CD8-positive, alpha-beta memory T cell (primary cell): ENCODE measurements at regions not wholly inside any gene's neighbourhood (a gene's known extent, or its start where the extent isn't known, plus 50 kb on each side); places are given as distances from the start of the nearest gene placed in this dataset.

Experiments
- CTCF ChIA-PET: fragments of 350-600 bp; sonication (Branson Sonifier 250); formaldehyde crosslinking; loops from one replicate; lab custom pipeline; 2021; ENCODE audit warnings: antibody characterized with exemption; lab: Charles Lee
- POLR2A ChIA-PET: fragments of 350-600 bp; sonication (Branson Sonifier 250); formaldehyde crosslinking; loops from one replicate; lab custom pipeline; 2021; ENCODE audit warnings: antibody characterized with exemption; lab: Charles Lee
- DNase-seq, 5 donors: peaks; one replicate each; pipeline versions ENCODE4 v3.0.0 to v3.0.0-alpha.2; 2020 to 2022; ENCODE audit warnings: mixed read lengths in 1 of 5
- H3K27ac ChIP-seq: one replicate; pipeline ENCODE4 v1.7.0; 2013; ENCODE audit warnings: low read depth, mild to moderate bottlenecking, low read length, moderate library complexity
- H3K27me3 ChIP-seq: 2 replicates; pipeline ENCODE4 v1.7.0; 2013; ENCODE audit warnings: low read length, mild to moderate bottlenecking; ENCODE audit not compliant: insufficient read depth, poor library complexity, severe bottlenecking
- H3K36me3 ChIP-seq: 2 replicates; pipeline ENCODE4 v1.7.0; 2013; ENCODE audit warnings: mild to moderate bottlenecking, low read length, moderate library complexity; ENCODE audit not compliant: insufficient read depth
- H3K4me1 ChIP-seq: 2 replicates; pipeline ENCODE4 v1.7.0; 2013; ENCODE audit warnings: mild to moderate bottlenecking, low read length, moderate library complexity; ENCODE audit not compliant: insufficient read depth
- H3K4me3 ChIP-seq: 2 replicates; pipeline ENCODE4 v1.7.0; 2013; ENCODE audit warnings: mild to moderate bottlenecking, low read length
- H3K9me3 ChIP-seq: 2 replicates; pipeline ENCODE4 v1.7.0; 2013; ENCODE audit warnings: mild to moderate bottlenecking, low read length
- H3K27ac Mint-ChIP-seq, 8 donors: one replicate each; pipeline ENCODE4 v1.8.0; 2020 to 2021; ENCODE audit warnings: mixed read lengths in 8 of 8, mild to moderate bottlenecking in 6 of 8, inconsistent platforms in 3 of 8, moderate library complexity in 3 of 8
- H3K27me3 Mint-ChIP-seq, 2 donors: one replicate each; pipeline ENCODE4 v1.8.0; 2020 to 2021; ENCODE audit warnings: mixed read lengths in 2 of 2, mild to moderate bottlenecking in 1 of 2, moderate library complexity in 1 of 2
- H3K36me3 Mint-ChIP-seq, 3 donors: one replicate each; pipeline ENCODE4 v1.8.0; 2020 to 2021; ENCODE audit warnings: mixed read lengths in 3 of 3, inconsistent platforms in 1 of 3, mild to moderate bottlenecking in 1 of 3
- H3K4me1 Mint-ChIP-seq, 3 donors: one replicate each; pipeline ENCODE4 v1.8.0; 2020 to 2021; ENCODE audit warnings: mixed read lengths in 3 of 3, inconsistent platforms in 1 of 3, mild to moderate bottlenecking in 1 of 3
- H3K4me3 Mint-ChIP-seq, 7 donors: one replicate each; pipeline ENCODE4 v1.8.0; 2020 to 2021; ENCODE audit warnings: mixed read lengths in 7 of 7, mild to moderate bottlenecking in 6 of 7, moderate library complexity in 4 of 7, inconsistent platforms in 2 of 7
- H3K9me3 Mint-ChIP-seq, 5 donors: one replicate each; pipeline ENCODE4 v1.8.0; 2020 to 2022; ENCODE audit warnings: mixed read lengths in 5 of 5, mild to moderate bottlenecking in 3 of 5, moderate library complexity in 2 of 5, inconsistent platforms in 1 of 5

- Histone ChIP-seq H3K4me3 (no peak overlapping the region), H3K27me3 (no peaks in the 10 kb centered on the region), H3K27ac (no peak overlapping the region), H3K9me3 (no peaks in the 10 kb centered on the region), H3K4me1 (no peaks in the 10 kb centered on the region), H3K36me3 (no peaks in the 10 kb centered on the region)
- ChIA-PET POLR2A (no interaction called here), CTCF (no interaction called here)
- Mint-ChIP-seq H3K27me3 (peaks cover 0 to 4% of the 10 kb centered on the region in 2 donors), H3K9me3 (peaks cover under 1 to 11% (median 8%) of the 10 kb centered on the region in 5 donors), H3K27ac (no peak overlapping the region), H3K4me1 (no peaks in the 10 kb centered on the region), H3K4me3 (no peak overlapping the region), H3K36me3 (peaks cover 0 to 8% (median 2%) of the 10 kb centered on the region in 3 donors)
- DNase-seq, result no peak
Observed at GRCh38 chr2:12795851-12796250, 79.1 kb downstream of the TRIB2 start.

GRCh38 chr2:12796657-12797056, 79.9 kb downstream of the TRIB2 start:
- no peak overlapping the region for H3K4me3 Mint-ChIP-seq
- Histone ChIP-seq H3K4me3 (no peak overlapping the region), H3K27me3 (no peaks in the 10 kb centered on the region), H3K9me3 (no peaks in the 10 kb centered on the region), H3K4me1 (no peaks in the 10 kb centered on the region), H3K27ac (no peak overlapping the region), H3K36me3 (no peaks in the 10 kb centered on the region)
- H3K4me1 Mint-ChIP-seq, result no peaks in the 10 kb centered on the region
- ChIA-PET POLR2A (no interaction called here), CTCF (no interaction called here)
- peaks cover 0 to 4% of the 10 kb centered on the region in 2 donors for H3K27me3 Mint-ChIP-seq
- H3K9me3 Mint-ChIP-seq, result peaks cover 6 to 19% (median 16%) of the 10 kb centered on the region in 5 donors
- H3K36me3 Mint-ChIP-seq, result peaks cover 0 to 14% (median 2%) of the 10 kb centered on the region in 3 donors
- no peak overlapping the region for H3K27ac Mint-ChIP-seq
- DNase-seq, result no peak

- POLR2A ChIA-PET, result no interaction called here
- H3K9me3 ChIP-seq, result no peaks in the 10 kb centered on the region
- peaks cover 0 to 22% (median 2%) of the 10 kb centered on the region in 3 donors for H3K36me3 Mint-ChIP-seq
- no peak for DNase-seq
- H3K4me1 ChIP-seq, result no peaks in the 10 kb centered on the region
- H3K27ac Mint-ChIP-seq, result no peak overlapping the region
- H3K36me3 ChIP-seq, result no peaks in the 10 kb centered on the region
- no peak overlapping the region for H3K27ac ChIP-seq
- H3K27me3 Mint-ChIP-seq, result peaks cover 2 to 4% of the 10 kb centered on the region in 2 donors
- peaks cover 17 to 30% (median 24%) of the 10 kb centered on the region in 5 donors for H3K9me3 Mint-ChIP-seq
- H3K4me3 ChIP-seq, result no peak overlapping the region
- CTCF ChIA-PET, result no interaction called here
- no peaks in the 10 kb centered on the region for H3K27me3 ChIP-seq
- no peaks in the 10 kb centered on the region for H3K4me1 Mint-ChIP-seq
- H3K4me3 Mint-ChIP-seq, result no peak overlapping the region
Observed at GRCh38 chr2:12797815-12798214, 81.1 kb downstream of the TRIB2 start.

- POLR2A ChIA-PET, result no interaction called here
- CTCF ChIA-PET, result no interaction called here
- no peaks in the 10 kb centered on the region for H3K9me3 ChIP-seq
- no peak overlapping the region for H3K27ac ChIP-seq
- no peak overlapping the region for H3K27ac Mint-ChIP-seq
- peaks cover 21 to 30% (median 24%) of the 10 kb centered on the region in 5 donors for H3K9me3 Mint-ChIP-seq
- DNase-seq, result no peak
- H3K36me3 ChIP-seq, result no peaks in the 10 kb centered on the region
- H3K36me3 Mint-ChIP-seq, result peaks cover 0 to 22% (median 2%) of the 10 kb centered on the region in 3 donors
- no peak overlapping the region for H3K4me3 Mint-ChIP-seq
- H3K4me3 ChIP-seq, result no peak overlapping the region
- no peaks in the 10 kb centered on the region for H3K27me3 ChIP-seq
- peaks cover 0 to 3% of the 10 kb centered on the region in 2 donors for H3K27me3 Mint-ChIP-seq
- H3K4me1 Mint-ChIP-seq, result no peaks in the 10 kb centered on the region
- no peaks in the 10 kb centered on the region for H3K4me1 ChIP-seq
Observed at GRCh38 chr2:12803607-12804006, 86.9 kb downstream of the TRIB2 start.

GRCh38 chr2:12804091-12804856, 87.5 kb downstream of the TRIB2 start:
- Mint-ChIP-seq H3K27ac (no peak overlapping the region), H3K9me3 (peaks cover 21 to 30% (median 24%) of the 10 kb centered on the region in 5 donors), H3K4me1 (no peaks in the 10 kb centered on the region), H3K36me3 (peaks cover 0 to 22% (median 0%) of the 10 kb centered on the region in 3 donors), H3K27me3 (peaks cover 0 to 4% of the 10 kb centered on the region in 2 donors), H3K4me3 (no peak overlapping the region)
- H3K4me1 ChIP-seq, result no peaks in the 10 kb centered on the region
- H3K27ac ChIP-seq, result no peak overlapping the region
- no peaks in the 10 kb centered on the region for H3K36me3 ChIP-seq
- DNase-seq, result no peak
- CTCF ChIA-PET, result no interaction called here
- POLR2A ChIA-PET, result no interaction called here
- no peaks in the 10 kb centered on the region for H3K9me3 ChIP-seq
- no peak overlapping the region for H3K4me3 ChIP-seq
- H3K27me3 ChIP-seq, result no peaks in the 10 kb centered on the region

- ChIA-PET CTCF (no interaction called here), POLR2A (no interaction called here)
- Mint-ChIP-seq H3K4me1 (no peaks in the 10 kb centered on the region), H3K36me3 (peaks cover 0 to 21% (median 0%) of the 10 kb centered on the region in 3 donors), H3K27ac (no peak overlapping the region), H3K4me3 (no peak overlapping the region), H3K9me3 (peaks cover 21 to 27% (median 23%) of the 10 kb centered on the region in 5 donors), H3K27me3 (peaks cover 0 to 6% of the 10 kb centered on the region in 2 donors)
- no peak for DNase-seq
- Histone ChIP-seq H3K4me3 (no peak overlapping the region), H3K27me3 (no peaks in the 10 kb centered on the region), H3K4me1 (no peaks in the 10 kb centered on the region), H3K9me3 (no peaks in the 10 kb centered on the region), H3K36me3 (no peaks in the 10 kb centered on the region), H3K27ac (no peak overlapping the region)
Observed at GRCh38 chr2:12805033-12805432, 88.3 kb downstream of the TRIB2 start.

GRCh38 chr2:12806549-12807242, 90.0 kb downstream of the TRIB2 start:
- no peak overlapping the region for H3K4me3 ChIP-seq
- Mint-ChIP-seq H3K27ac (no peak overlapping the region), H3K27me3 (peaks cover 0 to 6% of the 10 kb centered on the region in 2 donors), H3K4me1 (no peaks in the 10 kb centered on the region), H3K9me3 (peaks cover 8 to 14% (median 11%) of the 10 kb centered on the region in 5 donors), H3K36me3 (peaks cover 0 to 7% (median 0%) of the 10 kb centered on the region in 3 donors), H3K4me3 (no peak overlapping the region)
- no peaks in the 10 kb centered on the region for H3K9me3 ChIP-seq
- H3K27ac ChIP-seq, result no peak overlapping the region
- ChIA-PET CTCF (no interaction called here), POLR2A (no interaction called here)
- H3K36me3 ChIP-seq, result no peaks in the 10 kb centered on the region
- H3K27me3 ChIP-seq, result no peaks in the 10 kb centered on the region
- DNase-seq, result no peak
- H3K4me1 ChIP-seq, result no peaks in the 10 kb centered on the region
